ENCODE measurements at regions not wholly inside any gene's neighbourhood (a gene's known extent, or its start where the extent isn't known, plus 50 kb on each side); places are given as distances from the start of the nearest gene placed in this dataset.
A peak's percentile ranks its signal among the peaks of the same experiment; 100 is the strongest.

DNA sequence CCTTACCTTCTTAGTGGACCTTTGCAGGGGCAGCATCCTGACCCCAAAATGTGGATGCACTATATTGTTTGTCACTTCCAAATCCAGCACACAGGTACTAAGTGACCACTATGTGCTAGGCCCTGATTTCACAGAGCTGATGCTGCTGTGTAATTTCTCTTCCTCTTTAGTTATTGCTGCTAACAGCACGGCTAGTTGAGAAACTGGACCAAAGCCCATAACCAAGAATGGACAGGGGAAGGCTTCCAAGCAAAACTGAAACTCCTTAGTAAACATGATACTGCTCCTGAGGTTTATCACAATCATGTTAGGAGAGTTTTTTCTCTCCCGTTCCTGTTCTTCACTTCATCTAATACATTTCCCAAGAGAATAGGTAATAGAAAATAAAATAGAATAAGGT is 172.9 kb upstream of the TTC29 start:
- H3K4me3 ChIP-seq (ENCODE audit: insufficient read depth, low read length), result no peak overlapping the region
- TF ChIP-seq, protein P1, sequence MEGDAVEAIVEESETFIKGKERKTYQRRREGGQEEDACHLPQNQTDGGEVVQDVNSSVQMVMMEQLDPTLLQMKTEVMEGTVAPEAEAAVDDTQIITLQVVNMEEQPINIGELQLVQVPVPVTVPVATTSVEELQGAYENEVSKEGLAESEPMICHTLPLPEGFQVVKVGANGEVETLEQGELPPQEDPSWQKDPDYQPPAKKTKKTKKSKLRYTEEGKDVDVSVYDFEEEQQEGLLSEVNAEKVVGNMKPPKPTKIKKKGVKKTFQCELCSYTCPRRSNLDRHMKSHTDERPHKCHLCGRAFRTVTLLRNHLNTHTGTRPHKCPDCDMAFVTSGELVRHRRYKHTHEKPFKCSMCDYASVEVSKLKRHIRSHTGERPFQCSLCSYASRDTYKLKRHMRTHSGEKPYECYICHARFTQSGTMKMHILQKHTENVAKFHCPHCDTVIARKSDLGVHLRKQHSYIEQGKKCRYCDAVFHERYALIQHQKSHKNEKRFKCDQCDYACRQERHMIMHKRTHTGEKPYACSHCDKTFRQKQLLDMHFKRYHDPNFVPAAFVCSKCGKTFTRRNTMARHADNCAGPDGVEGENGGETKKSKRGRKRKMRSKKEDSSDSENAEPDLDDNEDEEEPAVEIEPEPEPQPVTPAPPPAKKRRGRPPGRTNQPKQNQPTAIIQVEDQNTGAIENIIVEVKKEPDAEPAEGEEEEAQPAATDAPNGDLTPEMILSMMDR (IDR thresholded peaks at IDR 0.05; ENCODE audit: extremely low read depth, low read depth, low read length), result no peak
- H2AFZ ChIP-seq (ENCODE audit: low read length), result no peak overlapping the region
- H3K27me3 ChIP-seq (ENCODE audit: insufficient read depth, low read length), result no peaks in the 10 kb centered on the region
- H3K4me2 ChIP-seq (ENCODE audit: insufficient read depth, low read length), result no peak overlapping the region
- no peaks in the 10 kb centered on the region for H3K9me3 ChIP-seq (ENCODE audit: low read depth, low read length)
- H4K20me1 ChIP-seq (ENCODE audit: insufficient read depth, low read length), result no peaks in the 10 kb centered on the region
- no peak overlapping the region for H3K27ac ChIP-seq (ENCODE audit: low read depth, low read length)
- DNase-seq (ENCODE audit: insufficient read length, low spot score, missing footprints), result peak; percentile 66
- H3K36me3 ChIP-seq (ENCODE audit: insufficient read depth, low read length), result no peaks in the 10 kb centered on the region
- H3K79me2 ChIP-seq (ENCODE audit: insufficient read depth, low read length), result no peaks in the 10 kb centered on the region
- H3K4me1 ChIP-seq (ENCODE audit: insufficient read depth, low read length), result no peaks in the 10 kb centered on the region

DNA sequence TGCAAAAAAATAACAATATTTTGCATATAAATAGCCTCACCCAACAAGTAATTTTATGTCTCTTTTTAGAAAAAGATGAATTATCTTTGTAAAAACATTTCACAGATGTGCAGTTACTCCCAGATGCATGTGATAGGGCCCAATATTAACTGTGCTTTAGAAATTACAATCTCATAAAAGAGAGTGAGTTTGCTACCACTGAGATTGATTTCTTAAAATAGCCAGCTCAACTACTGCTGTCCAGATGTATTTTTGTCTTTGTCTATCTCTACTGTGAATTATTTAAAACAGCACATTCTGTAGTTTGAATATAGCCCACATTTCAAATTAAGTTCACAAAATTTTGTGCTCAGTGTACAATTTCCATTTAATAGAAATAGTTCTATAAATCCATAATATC is 177.0 kb upstream of the TTC29 start:
- DNase-seq (ENCODE audit: insufficient read length, low spot score, missing footprints), result no peak
- Histone ChIP-seq H3K27ac (ENCODE audit: low read depth, low read length) (no peak overlapping the region), H3K4me2 (ENCODE audit: insufficient read depth, low read length) (no peak overlapping the region), H2AFZ (ENCODE audit: low read length) (no peak overlapping the region), H3K36me3 (ENCODE audit: insufficient read depth, low read length) (no peaks in the 10 kb centered on the region), H3K9me3 (ENCODE audit: low read depth, low read length) (no peaks in the 10 kb centered on the region), H3K79me2 (ENCODE audit: insufficient read depth, low read length) (no peaks in the 10 kb centered on the region), H3K4me3 (ENCODE audit: insufficient read depth, low read length) (no peak overlapping the region), H4K20me1 (ENCODE audit: insufficient read depth, low read length) (no peaks in the 10 kb centered on the region), H3K4me1 (ENCODE audit: insufficient read depth, low read length) (no peaks in the 10 kb centered on the region), H3K27me3 (ENCODE audit: insufficient read depth, low read length) (no peaks in the 10 kb centered on the region)
- TF ChIP-seq, protein P1 (IDR thresholded peaks at IDR 0.05; ENCODE audit: extremely low read depth, low read depth, low read length), result no peak

DNA sequence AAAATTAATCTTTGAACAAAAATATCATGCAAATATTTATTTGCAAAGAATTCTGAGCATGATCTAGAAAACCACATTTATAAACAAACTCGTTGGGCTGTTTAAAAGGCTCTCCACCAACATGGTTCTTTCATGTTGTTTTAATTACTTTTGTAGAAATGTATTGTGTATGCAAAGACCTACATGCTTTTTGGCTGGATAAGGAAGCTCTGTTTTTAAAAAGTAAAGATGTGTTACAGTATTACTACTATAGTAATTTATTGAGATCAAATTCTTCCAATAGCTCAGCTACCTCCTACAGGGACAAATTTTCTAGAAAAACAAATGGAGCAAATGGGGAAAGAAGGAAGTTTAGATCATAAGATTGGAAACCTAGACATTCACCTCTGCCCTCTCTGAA is 177.5 kb upstream of the TTC29 start:
- Histone ChIP-seq H3K27ac (ENCODE audit: low read depth, low read length) (no peak overlapping the region), H3K79me2 (ENCODE audit: insufficient read depth, low read length) (no peaks in the 10 kb centered on the region), H3K4me2 (ENCODE audit: insufficient read depth, low read length) (no peak overlapping the region), H2AFZ (ENCODE audit: low read length) (no peak overlapping the region), H3K27me3 (ENCODE audit: insufficient read depth, low read length) (no peaks in the 10 kb centered on the region), H3K9me3 (ENCODE audit: low read depth, low read length) (no peaks in the 10 kb centered on the region), H3K4me1 (ENCODE audit: insufficient read depth, low read length) (no peaks in the 10 kb centered on the region), H3K36me3 (ENCODE audit: insufficient read depth, low read length) (no peaks in the 10 kb centered on the region), H3K4me3 (ENCODE audit: insufficient read depth, low read length) (no peak overlapping the region), H4K20me1 (ENCODE audit: insufficient read depth, low read length) (no peaks in the 10 kb centered on the region)
- no peak for DNase-seq (ENCODE audit: insufficient read length, low spot score, missing footprints)
- TF ChIP-seq, protein P1 (IDR thresholded peaks at IDR 0.05; ENCODE audit: extremely low read depth, low read depth, low read length), result no peak

DNA sequence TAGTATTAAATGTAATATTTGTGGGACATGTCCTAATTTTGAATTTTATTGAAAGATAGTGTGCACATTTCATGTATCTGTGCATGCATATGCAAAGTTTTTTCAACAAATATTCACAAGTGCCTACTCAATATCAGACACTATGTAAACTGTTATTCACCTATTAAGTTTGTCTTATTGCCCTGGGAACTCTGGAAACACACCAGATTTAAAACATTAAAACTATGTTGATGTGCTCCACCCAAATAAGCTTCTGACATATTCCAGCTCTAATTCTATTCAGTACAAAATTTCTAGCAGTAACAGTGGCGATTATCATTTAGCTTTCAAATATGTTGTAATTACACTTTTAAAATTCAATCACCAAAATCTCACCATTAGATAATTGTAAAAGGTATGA is 183.1 kb upstream of the TTC29 start:
- Histone ChIP-seq H3K27ac (ENCODE audit: low read depth, low read length) (no peak overlapping the region), H3K9me3 (ENCODE audit: low read depth, low read length) (no peaks in the 10 kb centered on the region), H3K4me3 (ENCODE audit: insufficient read depth, low read length) (no peak overlapping the region), H2AFZ (ENCODE audit: low read length) (no peak overlapping the region), H3K36me3 (ENCODE audit: insufficient read depth, low read length) (no peaks in the 10 kb centered on the region), H3K4me2 (ENCODE audit: insufficient read depth, low read length) (no peak overlapping the region), H3K27me3 (ENCODE audit: insufficient read depth, low read length) (no peaks in the 10 kb centered on the region), H3K79me2 (ENCODE audit: insufficient read depth, low read length) (no peaks in the 10 kb centered on the region), H4K20me1 (ENCODE audit: insufficient read depth, low read length) (no peaks in the 10 kb centered on the region), H3K4me1 (ENCODE audit: insufficient read depth, low read length) (no peaks in the 10 kb centered on the region)
- TF ChIP-seq, protein P1 (IDR thresholded peaks at IDR 0.05; ENCODE audit: extremely low read depth, low read depth, low read length), result no peak
- DNase-seq (ENCODE audit: insufficient read length, low spot score, missing footprints), result no peak
